Liver (tissue), 8 donors: ENCODE measurements at regions not wholly inside any gene's neighbourhood (a gene's known extent, or its start where the extent isn't known, plus 50 kb on each side); places are given as distances from the start of the nearest gene placed in this dataset.

Experiments used
- DNase-seq: peaks from one replicate; pipeline ENCODE4 v3.0.0-alpha.2; 2017; ENCODE audit warnings: low spot score
- H3K27ac ChIP-seq, 2 donors: one replicate each; pipeline ENCODE4 v1.7.0; 2013; ENCODE audit warnings: inconsistent platforms in 2 of 2, low read length in 2 of 2, control low read depth in 1 of 2, low read depth in 1 of 2, mild to moderate bottlenecking in 1 of 2
- H3K27me3 ChIP-seq, 4 donors: one replicate each; pipeline versions ENCODE4 v1.6.1 to v1.7.0; 2013; ENCODE audit warnings: low read length in 3 of 4, inconsistent platforms in 1 of 4, mild to moderate bottlenecking in 1 of 4, moderate library complexity in 1 of 4; ENCODE audit not compliant: control insufficient read depth in 4 of 4, insufficient read depth in 4 of 4
- H3K36me3 ChIP-seq, 4 donors: one replicate each; pipeline versions ENCODE4 v1.6.1 to v1.7.0; 2013; ENCODE audit warnings: low read length in 3 of 4, mild to moderate bottlenecking in 3 of 4, low read depth in 1 of 4, moderate library complexity in 1 of 4; ENCODE audit not compliant: control insufficient read depth in 4 of 4, insufficient read depth in 3 of 4
- H3K4me1 ChIP-seq, 4 donors: one replicate each; pipeline versions ENCODE4 v1.6.1 to v1.7.0; 2013; ENCODE audit warnings: low read length in 3 of 4, mild to moderate bottlenecking in 3 of 4, moderate library complexity in 1 of 4; ENCODE audit not compliant: control insufficient read depth in 4 of 4, insufficient read depth in 4 of 4
- H3K4me3 ChIP-seq, 3 donors: one replicate each; pipeline versions ENCODE4 v1.6.1 to v1.7.0; 2013; ENCODE audit warnings: low read length in 3 of 3, control low read depth in 1 of 3, low read depth in 1 of 3, mild to moderate bottlenecking in 1 of 3
- H3K9ac ChIP-seq, 2 donors: one replicate each; pipeline ENCODE4 v1.7.0; 2013; ENCODE audit warnings: low read length in 2 of 2, mild to moderate bottlenecking in 2 of 2, moderate library complexity in 2 of 2, control low read depth in 1 of 2, low read depth in 1 of 2
- H3K9me3 ChIP-seq, 4 donors: one replicate each; pipeline versions ENCODE4 v1.6.1 to v1.7.0; 2013; ENCODE audit warnings: low read length in 3 of 4; ENCODE audit not compliant: control insufficient read depth in 4 of 4
- FOXA1 ChIP-seq: IDR thresholded peaks from 2 replicates; pipeline ENCODE4 v1.6.1; 2016; ENCODE audit warnings: antibody characterized with exemption
- FOXA2 ChIP-seq: IDR thresholded peaks from 2 replicates; pipeline ENCODE4 v1.6.1; 2016; ENCODE audit warnings: antibody characterized with exemption
- HNF4A ChIP-seq, 2 donors: conservative IDR thresholded peaks; 2 replicates each; pipeline ENCODE4 v1.6.1; 2016; ENCODE audit warnings: antibody characterized with exemption in 2 of 2, mild to moderate bottlenecking in 2 of 2
- JUND ChIP-seq, 2 donors: IDR thresholded peaks; 2 replicates each; pipeline ENCODE4 v1.6.1; 2016; ENCODE audit warnings: antibody characterized with exemption in 2 of 2
- NR2F2 ChIP-seq: IDR thresholded peaks from 2 replicates; pipeline ENCODE4 v1.6.1; 2016; ENCODE audit warnings: antibody characterized with exemption
- RAD21 ChIP-seq, 2 donors: IDR thresholded peaks; 2 replicates each; pipeline ENCODE4 v1.6.1; 2016; ENCODE audit warnings: antibody characterized with exemption in 2 of 2, mild to moderate bottlenecking in 2 of 2
- RXRA ChIP-seq, 2 donors: IDR thresholded peaks; 2 replicates each; pipeline ENCODE4 v1.6.1; 2017 to 2018; ENCODE audit warnings: antibody characterized with exemption in 2 of 2, mild to moderate bottlenecking in 1 of 2
- SP1 ChIP-seq: IDR thresholded peaks from 2 replicates; pipeline ENCODE4 v1.6.1; 2018; ENCODE audit warnings: antibody characterized with exemption, mild to moderate bottlenecking
- TAF1 ChIP-seq: conservative IDR thresholded peaks from 2 replicates; pipeline ENCODE4 v1.6.1; 2016; ENCODE audit warnings: antibody characterized with exemption, mild to moderate bottlenecking
- YY1 ChIP-seq: IDR thresholded peaks from 2 replicates; pipeline ENCODE4 v1.6.1; 2016; ENCODE audit warnings: antibody characterized with exemption, mild to moderate bottlenecking
- WGBS: extraction: QIAGEN DNeasy Blood & Tissue Kit; methylation state at CpG from one replicate; pipeline ENCODE4 v1.1.7; 2013; 5-methylcytosine and 5-hydroxymethylcytosine counted together
- TF ChIP-seq, protein P1 (sequence below): IDR thresholded peaks from 2 replicates; pipeline ENCODE4 v1.6.1; 2016; ENCODE audit warnings: antibody characterized with exemption
- TF ChIP-seq, protein P2 (sequence below): IDR thresholded peaks from 2 replicates; pipeline ENCODE4 v1.6.1; 2016; ENCODE audit warnings: antibody characterized with exemption, mild to moderate bottlenecking
- TF ChIP-seq, protein P3 (sequence below): IDR thresholded peaks from 2 replicates; pipeline ENCODE4 v1.6.1; 2016; ENCODE audit warnings: antibody characterized with exemption
- TF ChIP-seq, protein P4 (sequence below): fragments of 150-350 bp; IDR thresholded peaks from 2 replicates; pipeline ENCODE4 v1.5.1; 2017; ENCODE audit warnings: improper control_type of control experiment, low read depth, low read length; ENCODE audit not compliant: missing input control
- TF ChIP-seq, protein P5 (sequence below): IDR thresholded peaks from 2 replicates; pipeline ENCODE4 v1.6.1; 2016; ENCODE audit warnings: antibody characterized with exemption
- donor health status: healthy.
- donor health status: healthy.
- donor health status: healthy.
- donor health status: healthy.
- donor health status: healthy.

DNA sequence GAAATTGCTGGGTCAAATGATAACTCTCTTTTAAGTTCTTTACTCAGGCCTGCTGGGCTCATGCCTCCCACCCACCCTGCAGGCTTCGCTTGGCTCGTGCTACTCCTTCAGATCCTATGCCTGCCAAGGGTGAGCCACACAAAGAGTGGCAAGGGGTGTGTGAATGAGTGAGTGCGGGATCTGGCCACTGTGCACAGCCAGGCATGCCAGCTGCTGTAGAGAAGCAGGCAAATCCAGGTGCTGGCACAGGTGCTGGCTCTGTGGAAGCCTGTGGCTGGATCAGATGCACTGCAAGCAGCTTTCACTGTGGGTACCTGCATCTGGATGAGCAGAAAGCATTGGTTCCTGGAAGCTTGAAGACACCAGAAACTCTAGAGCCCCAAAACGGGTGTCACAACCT, 1055.7 kb upstream of the EPHA6 start:
- Histone ChIP-seq H3K36me3 (no peaks in the 10 kb centered on the region), H3K9me3 (no peaks in the 10 kb centered on the region), H3K4me1 (no peaks in the 10 kb centered on the region), H3K27me3 (no peaks in the 10 kb centered on the region), H3K27ac (no peak overlapping the region), H3K9ac (no peak overlapping the region), H3K4me3 (no peak overlapping the region)
- WGBS: 65% methylated on average over 4 of the region's 4 CpGs
- TF ChIP-seq FOXA1: no peak
- TF ChIP-seq, protein P1, sequence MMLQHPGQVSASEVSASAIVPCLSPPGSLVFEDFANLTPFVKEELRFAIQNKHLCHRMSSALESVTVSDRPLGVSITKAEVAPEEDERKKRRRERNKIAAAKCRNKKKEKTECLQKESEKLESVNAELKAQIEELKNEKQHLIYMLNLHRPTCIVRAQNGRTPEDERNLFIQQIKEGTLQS: no peak
- TF ChIP-seq, protein P2, sequence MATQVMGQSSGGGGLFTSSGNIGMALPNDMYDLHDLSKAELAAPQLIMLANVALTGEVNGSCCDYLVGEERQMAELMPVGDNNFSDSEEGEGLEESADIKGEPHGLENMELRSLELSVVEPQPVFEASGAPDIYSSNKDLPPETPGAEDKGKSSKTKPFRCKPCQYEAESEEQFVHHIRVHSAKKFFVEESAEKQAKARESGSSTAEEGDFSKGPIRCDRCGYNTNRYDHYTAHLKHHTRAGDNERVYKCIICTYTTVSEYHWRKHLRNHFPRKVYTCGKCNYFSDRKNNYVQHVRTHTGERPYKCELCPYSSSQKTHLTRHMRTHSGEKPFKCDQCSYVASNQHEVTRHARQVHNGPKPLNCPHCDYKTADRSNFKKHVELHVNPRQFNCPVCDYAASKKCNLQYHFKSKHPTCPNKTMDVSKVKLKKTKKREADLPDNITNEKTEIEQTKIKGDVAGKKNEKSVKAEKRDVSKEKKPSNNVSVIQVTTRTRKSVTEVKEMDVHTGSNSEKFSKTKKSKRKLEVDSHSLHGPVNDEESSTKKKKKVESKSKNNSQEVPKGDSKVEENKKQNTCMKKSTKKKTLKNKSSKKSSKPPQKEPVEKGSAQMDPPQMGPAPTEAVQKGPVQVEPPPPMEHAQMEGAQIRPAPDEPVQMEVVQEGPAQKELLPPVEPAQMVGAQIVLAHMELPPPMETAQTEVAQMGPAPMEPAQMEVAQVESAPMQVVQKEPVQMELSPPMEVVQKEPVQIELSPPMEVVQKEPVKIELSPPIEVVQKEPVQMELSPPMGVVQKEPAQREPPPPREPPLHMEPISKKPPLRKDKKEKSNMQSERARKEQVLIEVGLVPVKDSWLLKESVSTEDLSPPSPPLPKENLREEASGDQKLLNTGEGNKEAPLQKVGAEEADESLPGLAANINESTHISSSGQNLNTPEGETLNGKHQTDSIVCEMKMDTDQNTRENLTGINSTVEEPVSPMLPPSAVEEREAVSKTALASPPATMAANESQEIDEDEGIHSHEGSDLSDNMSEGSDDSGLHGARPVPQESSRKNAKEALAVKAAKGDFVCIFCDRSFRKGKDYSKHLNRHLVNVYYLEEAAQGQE: no peak
- TF ChIP-seq YY1: no peak
- TF ChIP-seq JUND (IDR thresholded peaks at IDR 0.05): no peak
- no peak for TF ChIP-seq NR2F2
- TF ChIP-seq HNF4A (conservative IDR thresholded peaks at IDR 0.05): no peak
- no peak for TF ChIP-seq FOXA2
- no peak for TF ChIP-seq SP1
- TF ChIP-seq RXRA (IDR thresholded peaks at IDR 0.05): no peak
- TF ChIP-seq, protein P3, sequence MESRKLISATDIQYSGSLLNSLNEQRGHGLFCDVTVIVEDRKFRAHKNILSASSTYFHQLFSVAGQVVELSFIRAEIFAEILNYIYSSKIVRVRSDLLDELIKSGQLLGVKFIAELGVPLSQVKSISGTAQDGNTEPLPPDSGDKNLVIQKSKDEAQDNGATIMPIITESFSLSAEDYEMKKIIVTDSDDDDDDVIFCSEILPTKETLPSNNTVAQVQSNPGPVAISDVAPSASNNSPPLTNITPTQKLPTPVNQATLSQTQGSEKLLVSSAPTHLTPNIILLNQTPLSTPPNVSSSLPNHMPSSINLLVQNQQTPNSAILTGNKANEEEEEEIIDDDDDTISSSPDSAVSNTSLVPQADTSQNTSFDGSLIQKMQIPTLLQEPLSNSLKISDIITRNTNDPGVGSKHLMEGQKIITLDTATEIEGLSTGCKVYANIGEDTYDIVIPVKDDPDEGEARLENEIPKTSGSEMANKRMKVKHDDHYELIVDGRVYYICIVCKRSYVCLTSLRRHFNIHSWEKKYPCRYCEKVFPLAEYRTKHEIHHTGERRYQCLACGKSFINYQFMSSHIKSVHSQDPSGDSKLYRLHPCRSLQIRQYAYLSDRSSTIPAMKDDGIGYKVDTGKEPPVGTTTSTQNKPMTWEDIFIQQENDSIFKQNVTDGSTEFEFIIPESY: no peak
- no peak for TF ChIP-seq TAF1
- TF ChIP-seq, protein P4, sequence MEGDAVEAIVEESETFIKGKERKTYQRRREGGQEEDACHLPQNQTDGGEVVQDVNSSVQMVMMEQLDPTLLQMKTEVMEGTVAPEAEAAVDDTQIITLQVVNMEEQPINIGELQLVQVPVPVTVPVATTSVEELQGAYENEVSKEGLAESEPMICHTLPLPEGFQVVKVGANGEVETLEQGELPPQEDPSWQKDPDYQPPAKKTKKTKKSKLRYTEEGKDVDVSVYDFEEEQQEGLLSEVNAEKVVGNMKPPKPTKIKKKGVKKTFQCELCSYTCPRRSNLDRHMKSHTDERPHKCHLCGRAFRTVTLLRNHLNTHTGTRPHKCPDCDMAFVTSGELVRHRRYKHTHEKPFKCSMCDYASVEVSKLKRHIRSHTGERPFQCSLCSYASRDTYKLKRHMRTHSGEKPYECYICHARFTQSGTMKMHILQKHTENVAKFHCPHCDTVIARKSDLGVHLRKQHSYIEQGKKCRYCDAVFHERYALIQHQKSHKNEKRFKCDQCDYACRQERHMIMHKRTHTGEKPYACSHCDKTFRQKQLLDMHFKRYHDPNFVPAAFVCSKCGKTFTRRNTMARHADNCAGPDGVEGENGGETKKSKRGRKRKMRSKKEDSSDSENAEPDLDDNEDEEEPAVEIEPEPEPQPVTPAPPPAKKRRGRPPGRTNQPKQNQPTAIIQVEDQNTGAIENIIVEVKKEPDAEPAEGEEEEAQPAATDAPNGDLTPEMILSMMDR: no peak
- TF ChIP-seq, protein P5, sequence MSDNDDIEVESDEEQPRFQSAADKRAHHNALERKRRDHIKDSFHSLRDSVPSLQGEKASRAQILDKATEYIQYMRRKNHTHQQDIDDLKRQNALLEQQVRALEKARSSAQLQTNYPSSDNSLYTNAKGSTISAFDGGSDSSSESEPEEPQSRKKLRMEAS: no peak
- no peak for DNase-seq

DNA sequence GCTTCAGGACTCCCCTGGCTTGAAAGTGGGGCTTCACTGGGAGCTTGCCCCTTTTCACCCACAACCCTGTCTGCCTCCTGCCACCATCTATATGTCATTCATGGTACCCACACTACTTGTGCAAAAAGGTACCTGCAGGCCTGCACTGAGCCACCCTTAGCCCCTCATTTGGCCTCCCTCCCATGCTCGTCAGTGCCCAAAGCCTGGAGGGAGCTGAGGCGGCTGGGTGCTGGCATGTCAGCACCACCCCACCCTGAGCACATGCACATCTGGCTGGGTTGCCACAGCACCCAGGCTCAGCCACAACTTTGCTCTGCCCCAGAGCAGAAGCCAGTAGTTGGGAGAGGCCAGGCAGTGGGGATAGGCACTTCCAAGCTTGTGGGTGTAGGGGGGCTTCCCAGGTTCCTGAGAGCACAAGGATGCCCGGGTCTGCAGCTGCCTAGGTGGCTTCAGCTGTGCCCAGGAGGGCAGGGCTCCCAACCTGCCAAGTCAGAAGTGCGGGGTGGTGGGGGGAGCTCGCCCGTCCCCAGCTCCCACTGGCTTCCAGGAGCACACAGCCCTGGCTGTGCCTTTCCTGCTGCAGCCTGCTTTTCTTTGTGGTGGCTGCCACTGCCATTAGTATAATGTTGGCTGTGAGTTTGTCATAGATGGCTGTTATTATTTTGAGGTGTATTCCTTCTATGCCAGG, 1054.6 kb upstream of the EPHA6 start:
- H3K9me3 ChIP-seq: no peaks in the 10 kb centered on the region
- DNase-seq: no peak
- no peaks in the 10 kb centered on the region for H3K36me3 ChIP-seq
- no peaks in the 10 kb centered on the region for H3K27me3 ChIP-seq
- H3K9ac ChIP-seq: no peak overlapping the region
- no peak overlapping the region for H3K4me3 ChIP-seq
- H3K27ac ChIP-seq: no peak overlapping the region
- 75% methylated on average over 6 of the region's 6 CpGs for WGBS
- no peaks in the 10 kb centered on the region for H3K4me1 ChIP-seq
- TF ChIP-seq, protein P4: no peak
- TF ChIP-seq, protein P2: no peak
- TF ChIP-seq RAD21 (IDR thresholded peaks at IDR 0.05): no peak
- TF ChIP-seq HNF4A (conservative IDR thresholded peaks at IDR 0.05): no peak
- TF ChIP-seq TAF1: no peak
- no peak for TF ChIP-seq RXRA (IDR thresholded peaks at IDR 0.05)
- TF ChIP-seq SP1: no peak
- TF ChIP-seq, protein P3: no peak
- no peak for TF ChIP-seq FOXA1
